ENCODE measurements at regions not wholly inside any gene's neighbourhood (a gene's known extent, or its start where the extent isn't known, plus 50 kb on each side); places are given as distances from the start of the nearest gene placed in this dataset.

GRCh38 chr6:12366731-12367130 lies 76.6 kb downstream of the EDN1 start (continued):
- TF ChIP-seq SIRT6 (IDR thresholded peaks at IDR 0.05; ENCODE audit: low read length), result no peak
- TF ChIP-seq MAFK (IDR thresholded peaks at IDR 0.05; ENCODE audit: low read depth, low read length), result no peak
- no peak for TF ChIP-seq KDM1A (IDR thresholded peaks at IDR 0.05; ENCODE audit: borderline replicate concordance, low read length)
- no peak for TF ChIP-seq CTCF (IDR thresholded peaks at IDR 0.05; ENCODE audit: control extremely low read depth in 1 of 3, insufficient read depth in 1 of 3, low read depth in 1 of 3, low read length in 3 of 3)
- TF ChIP-seq FOSL1 (IDR thresholded peaks at IDR 0.05; ENCODE audit: insufficient read depth, low read depth, low read length), result no peak
- no peak for TF ChIP-seq SAP30 (IDR thresholded peaks at IDR 0.05; ENCODE audit: insufficient read depth, insufficient replicate concordance, low read length)

All from H1 (cell line).